NCI-H345 treated with DMSO at 0.1 percent for 48 hours (cell line): ENCODE measurements at regions not wholly inside any gene's neighbourhood (a gene's known extent, or its start where the extent isn't known, plus 50 kb on each side); places are given as distances from the start of the nearest gene placed in this dataset.

Experiments used
- DNase-seq: peaks from one replicate; lab custom pipeline; 2025; ENCODE audit not compliant: unreplicated experiment; lab: John Stamatoyannopoulos, UW

DNA sequence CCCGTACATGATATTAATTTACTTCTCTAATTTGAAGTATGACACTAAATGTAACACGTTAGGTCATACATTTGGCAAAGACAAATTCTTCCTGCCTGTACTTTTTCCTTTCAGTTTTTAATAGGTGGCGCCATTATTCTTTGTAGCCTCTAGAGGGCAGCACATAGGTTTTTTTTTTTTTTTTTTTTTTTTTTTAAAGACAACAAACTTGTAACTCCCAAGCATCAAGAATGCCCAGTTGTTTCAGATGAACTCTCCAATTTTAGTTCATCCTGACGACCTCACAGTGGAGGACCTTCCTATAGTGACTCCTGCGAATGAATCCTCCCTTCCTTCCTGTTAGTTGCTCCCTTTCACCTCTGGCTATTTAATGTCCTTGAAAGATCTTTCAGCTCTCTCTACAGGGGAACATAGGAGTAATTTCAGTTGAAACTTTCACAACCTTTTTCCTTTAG lies 139.3 kb upstream of the HDAC9 start:
- peak; percentile 5 for DNase-seq

GRCh38 chr7:18357691-18358090 lies 137.9 kb upstream of the HDAC9 start:
- DNase-seq, result no peak

DNA sequence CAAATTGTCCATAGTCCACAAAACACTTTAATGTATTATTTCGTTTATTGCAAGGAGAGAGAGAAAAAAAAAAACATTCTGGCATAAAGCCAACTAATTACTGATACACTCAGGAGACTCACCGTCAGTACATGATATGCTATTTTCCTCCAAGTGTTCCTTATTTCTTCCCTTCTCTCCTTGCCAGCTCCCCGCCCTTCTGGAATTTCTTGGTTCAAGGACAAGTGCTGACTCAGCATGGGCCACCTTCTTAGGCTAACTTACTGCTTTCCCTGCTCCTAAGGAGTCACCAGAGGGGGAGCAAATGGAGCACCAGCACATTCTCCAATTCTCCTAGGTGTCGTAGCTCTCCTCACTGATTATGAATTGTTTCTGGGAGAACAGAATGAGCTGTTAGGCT lies 133.8 kb upstream of the HDAC9 start:
- DNase-seq, result no peak

GRCh38 chr7:18363751-18364380 lies 131.7 kb upstream of the HDAC9 start:
- DNase-seq, result no peak

DNA sequence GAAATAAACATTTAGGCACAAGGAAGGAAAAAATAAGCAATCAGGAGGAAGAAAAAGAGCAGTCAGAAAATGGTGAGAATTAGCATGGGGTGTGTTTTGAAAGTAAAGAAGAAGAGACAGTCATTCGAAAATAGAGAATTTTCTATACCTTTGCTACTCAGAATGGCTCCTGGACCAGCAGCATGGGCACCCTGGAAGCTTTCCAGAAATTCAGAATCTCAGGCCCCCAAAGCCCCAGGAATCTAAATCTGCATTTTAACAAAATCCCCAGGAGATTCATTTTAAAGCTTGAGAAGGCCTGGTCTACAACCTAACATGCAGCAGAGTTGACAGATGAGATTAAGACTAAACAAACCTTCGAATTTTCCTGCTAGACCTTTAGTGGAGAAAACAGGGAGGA lies 131.2 kb upstream of the HDAC9 start:
- no peak for DNase-seq

DNA sequence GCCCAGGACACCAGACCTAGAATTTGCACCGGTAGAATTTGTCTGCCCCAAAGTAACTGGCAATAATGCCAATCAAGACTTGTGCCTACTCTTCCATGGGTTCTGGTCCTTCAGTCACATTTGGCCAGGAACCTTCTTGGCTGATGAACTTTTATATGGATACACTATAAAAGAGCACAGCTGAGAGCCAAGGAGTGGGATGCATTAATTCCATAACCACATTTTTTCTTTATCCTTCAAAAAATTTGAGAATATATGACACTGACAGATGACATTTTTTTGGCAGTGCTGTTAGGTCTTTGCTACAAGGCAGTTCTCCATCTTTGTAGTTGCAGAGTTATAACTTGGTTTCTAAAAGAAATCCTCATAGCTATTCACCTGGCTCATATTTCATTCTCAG lies 129.2 kb upstream of the HDAC9 start:
- DNase-seq, result no peak

DNA sequence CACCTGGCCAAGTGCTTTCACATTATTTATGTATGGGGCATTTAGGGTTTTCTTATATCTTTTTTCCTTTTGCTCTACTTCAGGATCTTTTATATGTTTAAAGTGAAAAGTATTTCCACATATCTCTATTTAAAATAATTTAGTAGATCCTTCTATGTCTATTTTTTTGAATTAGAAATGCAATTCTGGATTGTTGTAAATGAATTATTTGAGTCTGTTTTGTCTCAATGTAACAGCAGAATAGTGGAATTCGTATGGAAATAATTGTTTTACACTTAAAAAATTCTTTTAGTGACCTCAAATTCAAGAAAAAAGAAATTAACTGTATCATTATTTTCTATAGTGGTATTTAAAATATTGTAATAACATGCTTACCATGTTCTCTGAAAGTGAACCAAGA lies 126.5 kb upstream of the HDAC9 start:
- no peak for DNase-seq

GRCh38 chr7:18370633-18371032 lies 124.9 kb upstream of the HDAC9 start:
- no peak for DNase-seq

DNA sequence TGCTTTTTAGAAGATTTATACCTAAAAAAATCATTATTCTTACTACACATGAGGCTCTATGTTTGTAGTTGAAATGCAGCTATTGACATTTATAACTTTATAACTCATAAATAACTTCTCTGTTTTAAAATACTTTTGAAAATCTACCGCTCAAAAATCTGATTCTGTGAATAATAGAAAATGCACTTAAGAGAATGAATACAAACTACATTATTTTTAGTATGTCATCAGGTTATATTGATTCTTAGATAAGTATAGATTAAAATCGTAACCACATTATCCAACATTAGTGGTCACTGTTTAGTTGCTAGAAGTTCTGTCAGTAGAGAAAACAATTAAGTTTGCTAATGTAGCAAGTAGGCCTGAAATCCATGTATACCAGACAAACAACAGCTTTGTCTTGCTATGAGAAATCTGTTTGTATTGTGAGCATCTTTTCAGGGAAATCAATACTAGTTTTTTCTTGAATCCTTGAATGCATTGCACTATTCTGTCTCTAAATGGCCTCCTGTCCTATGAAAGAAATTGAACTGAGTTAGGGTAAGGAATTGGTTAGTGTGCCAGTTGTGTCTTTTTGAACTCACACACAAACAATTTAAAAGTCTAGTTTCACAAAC lies 116.5 kb upstream of the HDAC9 start:
- no peak for DNase-seq

- peak; percentile 58 for DNase-seq
Measured at GRCh38 chr7:18384491-18385143, 110.9 kb upstream of the HDAC9 start.

GRCh38 chr7:18386607-18387006 lies 108.9 kb upstream of the HDAC9 start:
- DNase-seq, result no peak

DNA sequence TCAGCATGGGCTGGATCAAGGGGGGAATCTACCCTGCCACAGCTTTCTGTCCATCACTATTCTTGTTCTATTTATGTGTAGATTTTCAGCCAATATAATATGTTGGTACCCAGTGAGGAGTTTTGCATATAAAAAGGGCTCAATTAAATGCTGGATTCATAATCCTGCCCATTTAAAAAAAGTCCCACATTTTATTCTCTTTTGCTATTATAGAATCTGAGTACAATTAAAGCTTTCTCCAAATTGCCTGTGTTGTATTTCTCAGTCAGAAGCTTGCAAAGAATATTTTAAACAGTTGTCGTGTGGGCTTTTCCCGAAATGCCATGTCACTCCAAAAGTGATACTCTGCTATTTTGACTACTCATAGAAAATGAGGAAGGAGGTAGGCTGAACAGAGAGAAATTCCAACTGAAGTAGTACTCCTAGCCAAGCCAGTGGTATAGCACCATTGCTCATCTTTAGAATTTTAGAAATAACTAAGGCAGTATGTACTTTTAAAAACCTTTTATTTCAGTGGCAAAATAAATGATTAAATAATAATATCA lies 108.3 kb upstream of the HDAC9 start:
- DNase-seq, result no peak

DNA sequence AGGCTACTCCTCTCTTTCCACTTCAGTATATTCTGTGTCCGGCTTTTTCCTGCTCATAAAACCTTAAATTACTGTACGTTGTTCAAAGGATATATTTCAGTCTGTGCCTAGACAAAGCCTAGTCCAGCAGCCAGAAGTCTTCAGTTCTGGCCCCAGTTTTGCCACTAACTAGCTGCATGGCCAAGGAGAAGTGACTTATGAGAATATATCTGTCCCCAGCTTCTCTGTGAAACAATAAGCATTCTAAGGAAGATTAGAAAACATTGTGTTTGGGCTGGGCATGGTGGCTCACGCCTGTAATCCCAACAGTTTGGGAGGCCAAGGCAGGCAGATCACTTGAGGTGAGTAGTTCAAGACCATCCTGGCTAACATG lies 105.0 kb upstream of the HDAC9 start:
- no peak for DNase-seq

DNA sequence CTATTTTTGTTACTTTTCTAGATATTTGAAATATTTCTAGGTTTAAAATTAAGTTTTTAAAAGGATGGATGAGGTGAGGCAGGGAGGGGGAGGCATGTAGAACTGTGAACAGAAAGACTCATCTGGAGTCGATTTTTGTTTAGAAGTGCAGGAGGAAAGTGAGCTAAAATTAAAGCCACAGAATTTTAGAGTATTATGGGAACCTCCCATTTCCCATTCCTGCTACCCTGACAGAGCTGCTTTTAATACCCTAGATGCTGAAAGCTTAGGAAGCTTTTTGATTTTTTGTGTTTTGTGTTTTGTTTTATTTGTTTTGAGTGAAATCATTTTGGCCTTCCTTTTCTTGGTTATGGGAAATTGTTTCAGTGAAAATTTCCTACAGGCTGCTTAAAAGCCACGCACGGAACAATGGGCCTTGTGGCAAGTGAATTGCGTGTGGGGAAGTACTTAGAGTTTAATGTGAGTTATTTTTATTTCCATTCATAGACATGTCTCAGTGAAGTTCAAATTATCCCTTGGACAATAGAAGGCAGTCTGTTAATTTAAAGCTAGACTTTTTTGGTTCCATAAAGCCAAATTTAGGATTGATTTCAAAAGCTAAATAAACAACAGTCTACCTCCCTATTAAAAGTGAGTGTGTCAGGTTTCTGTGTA lies 102.0 kb upstream of the HDAC9 start:
- peak; percentile 54 for DNase-seq

DNA sequence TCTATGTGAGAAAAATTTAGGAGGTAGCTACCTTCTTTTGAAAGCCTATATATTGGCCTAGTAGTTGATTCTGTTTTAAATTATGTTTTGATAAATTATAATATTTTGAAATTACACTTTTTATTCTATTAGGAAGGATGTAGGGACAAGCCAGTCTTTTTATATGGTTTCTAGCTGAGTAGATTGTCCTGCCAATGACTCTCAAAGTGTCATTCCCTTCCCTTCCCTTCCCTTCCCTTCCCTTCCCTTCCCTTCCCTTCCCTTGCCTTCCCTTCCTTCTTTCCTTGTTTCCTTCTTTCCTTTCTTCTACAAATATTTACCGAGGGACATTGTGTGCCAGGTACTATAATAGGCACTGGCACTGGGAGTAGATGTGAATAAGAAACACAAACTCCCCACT lies 99.7 kb upstream of the HDAC9 start:
- no peak for DNase-seq

DNA sequence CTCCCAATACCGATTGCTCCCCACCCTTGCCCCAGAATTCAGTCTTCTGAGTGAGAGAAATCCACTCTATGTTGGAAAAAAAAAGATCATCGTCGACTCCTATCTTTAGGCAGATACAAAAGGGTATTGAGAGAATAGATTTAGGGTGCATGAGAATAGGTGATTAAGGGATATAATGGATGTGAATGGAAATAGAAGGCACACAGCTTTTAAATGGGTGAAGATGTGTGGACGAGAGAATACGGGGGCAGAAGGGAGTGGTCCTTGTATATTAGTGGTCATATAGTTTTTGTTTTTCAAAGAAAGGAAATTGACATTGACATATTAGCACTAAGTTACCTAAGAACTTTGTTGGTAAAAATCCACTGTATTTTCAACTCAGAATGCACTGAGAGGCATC lies 98.6 kb upstream of the HDAC9 start:
- no peak for DNase-seq

GRCh38 chr7:18399436-18400235 lies 95.9 kb upstream of the HDAC9 start:
- no peak for DNase-seq

GRCh38 chr7:18400275-18400674 lies 95.3 kb upstream of the HDAC9 start:
- DNase-seq, result no peak

GRCh38 chr7:18400726-18401125 lies 94.8 kb upstream of the HDAC9 start:
- DNase-seq, result no peak

DNA sequence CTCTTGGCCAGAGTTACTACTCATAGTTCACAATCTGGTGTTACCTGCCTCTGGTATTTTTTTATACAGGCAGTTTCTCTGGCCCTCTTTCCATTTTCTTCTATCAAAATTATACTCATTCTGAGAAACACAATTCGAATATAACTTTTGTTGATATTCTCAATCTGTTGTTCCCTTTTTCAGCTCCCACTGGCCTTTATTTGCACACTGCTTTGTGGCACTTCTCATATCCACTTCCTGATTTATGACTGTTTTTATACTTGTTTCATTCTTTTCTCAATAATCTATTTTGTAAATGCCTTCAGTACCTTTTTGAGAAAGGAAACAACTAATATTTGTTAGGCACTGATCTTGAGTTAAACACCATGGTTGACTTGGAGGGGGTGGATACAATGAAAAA lies 93.8 kb upstream of the HDAC9 start:
- DNase-seq, result no peak
